Amniotic epithelial cell (primary cell): ENCODE measurements at regions not wholly inside any gene's neighbourhood (a gene's known extent, or its start where the extent isn't known, plus 50 kb on each side); places are given as distances from the start of the nearest gene placed in this dataset.

Experiments
- DNase-seq: peaks from one replicate; pipeline ENCODE4 v3.0.0-alpha.2; 2010; ENCODE audit warnings: low read depth

GRCh38 chr14:44712024-44712815, 205.1 kb upstream of the FSCB start:
- no peak for DNase-seq

GRCh38 chr14:44701563-44702263, 194.6 kb upstream of the FSCB start:
- peak; percentile 11 for DNase-seq

- DNase-seq, result no peak
Measured at GRCh38 chr14:44700694-44701093, 193.6 kb upstream of the FSCB start.

- DNase-seq, result peak; percentile 48
Measured at GRCh38 chr14:44700184-44700583, 193.1 kb upstream of the FSCB start.

GRCh38 chr14:44699391-44699790, 192.3 kb upstream of the FSCB start:
- DNase-seq, result no peak

- DNase-seq, result no peak
Measured at GRCh38 chr14:44669496-44669895, 162.4 kb upstream of the FSCB start.

- DNase-seq, result no peak
Measured at GRCh38 chr14:44663136-44663535, 156.1 kb upstream of the FSCB start.

- DNase-seq, result no peak
Measured at GRCh38 chr14:44662250-44662891, 155.3 kb upstream of the FSCB start.

GRCh38 chr14:44658389-44658696, 151.3 kb upstream of the FSCB start:
- DNase-seq, result no peak

- DNase-seq, result peak; percentile 26
Measured at GRCh38 chr14:44657696-44658388, 150.8 kb upstream of the FSCB start.

- no peak for DNase-seq
Measured at GRCh38 chr14:44657203-44657602, 150.1 kb upstream of the FSCB start.

- no peak for DNase-seq
Measured at GRCh38 chr14:44654591-44654990, 147.5 kb upstream of the FSCB start.

- DNase-seq, result no peak
Measured at GRCh38 chr14:44653641-44654040, 146.6 kb upstream of the FSCB start.

GRCh38 chr14:44652640-44653039, 145.6 kb upstream of the FSCB start:
- no peak for DNase-seq

GRCh38 chr14:44649061-44649460, 142.0 kb upstream of the FSCB start:
- DNase-seq, result no peak

GRCh38 chr14:44640416-44640815, 133.3 kb upstream of the FSCB start:
- no peak for DNase-seq

- peak; percentile 37 for DNase-seq
Measured at GRCh38 chr14:44639781-44640385, 132.8 kb upstream of the FSCB start.

GRCh38 chr14:44634692-44635091, 127.6 kb upstream of the FSCB start:
- DNase-seq, result no peak

- DNase-seq, result no peak
Measured at GRCh38 chr14:44626423-44626822, 119.3 kb upstream of the FSCB start.

- DNase-seq, result peak; percentile 15
Measured at GRCh38 chr14:44625098-44625497, 118.0 kb upstream of the FSCB start.

GRCh38 chr14:44620121-44621019, 113.3 kb upstream of the FSCB start:
- peak; percentile 79 for DNase-seq
